ENCODE measurements at regions not wholly inside any gene's neighbourhood (a gene's known extent, or its start where the extent isn't known, plus 50 kb on each side); places are given as distances from the start of the nearest gene placed in this dataset.

DNA sequence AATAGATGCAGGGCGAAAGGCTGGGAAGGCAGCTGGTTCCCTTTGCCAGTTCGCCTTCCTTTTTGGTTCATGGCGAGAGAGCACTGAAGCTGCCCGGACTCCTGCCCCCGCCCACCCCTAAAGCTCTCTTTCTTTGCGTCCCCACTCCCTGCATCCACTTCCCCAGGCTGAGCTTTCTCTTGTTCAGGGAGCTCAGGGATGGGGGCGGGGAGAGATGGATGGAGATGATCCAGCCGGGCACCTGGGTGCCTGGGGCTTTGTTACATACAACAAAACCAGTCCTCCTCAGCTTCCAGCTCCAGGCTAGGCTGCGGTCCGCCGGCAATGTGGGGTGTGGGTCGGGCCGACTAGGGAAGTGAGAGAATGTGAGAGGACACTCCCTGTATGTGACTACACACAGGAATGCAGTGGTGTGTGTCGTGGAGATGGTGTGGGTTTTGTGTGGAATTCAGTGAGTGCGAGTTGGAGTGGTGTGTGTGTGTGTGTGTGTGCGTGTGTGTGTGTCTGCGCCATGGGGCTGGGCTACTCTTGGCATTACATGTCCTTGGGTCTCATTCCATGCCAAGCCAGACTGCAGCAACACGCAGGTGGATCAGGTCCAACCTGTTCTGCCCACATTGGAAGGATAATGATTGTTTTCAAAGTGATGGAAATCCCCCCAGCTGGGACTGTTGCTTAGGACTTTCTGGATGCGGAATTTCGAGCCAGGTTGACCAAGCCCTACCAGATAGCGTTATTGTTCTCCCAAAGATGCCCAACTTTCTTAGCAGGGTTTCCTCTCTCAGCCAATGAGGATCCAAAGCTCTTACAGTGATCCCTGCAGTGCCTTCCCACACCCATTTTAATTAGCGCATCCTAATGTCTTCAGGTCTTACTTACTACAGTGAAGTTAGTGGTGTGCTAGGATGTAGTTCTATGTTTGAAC, 149.4 kb upstream of the CHRDL1 start (continued):
- TF ChIP-seq, protein P1, sequence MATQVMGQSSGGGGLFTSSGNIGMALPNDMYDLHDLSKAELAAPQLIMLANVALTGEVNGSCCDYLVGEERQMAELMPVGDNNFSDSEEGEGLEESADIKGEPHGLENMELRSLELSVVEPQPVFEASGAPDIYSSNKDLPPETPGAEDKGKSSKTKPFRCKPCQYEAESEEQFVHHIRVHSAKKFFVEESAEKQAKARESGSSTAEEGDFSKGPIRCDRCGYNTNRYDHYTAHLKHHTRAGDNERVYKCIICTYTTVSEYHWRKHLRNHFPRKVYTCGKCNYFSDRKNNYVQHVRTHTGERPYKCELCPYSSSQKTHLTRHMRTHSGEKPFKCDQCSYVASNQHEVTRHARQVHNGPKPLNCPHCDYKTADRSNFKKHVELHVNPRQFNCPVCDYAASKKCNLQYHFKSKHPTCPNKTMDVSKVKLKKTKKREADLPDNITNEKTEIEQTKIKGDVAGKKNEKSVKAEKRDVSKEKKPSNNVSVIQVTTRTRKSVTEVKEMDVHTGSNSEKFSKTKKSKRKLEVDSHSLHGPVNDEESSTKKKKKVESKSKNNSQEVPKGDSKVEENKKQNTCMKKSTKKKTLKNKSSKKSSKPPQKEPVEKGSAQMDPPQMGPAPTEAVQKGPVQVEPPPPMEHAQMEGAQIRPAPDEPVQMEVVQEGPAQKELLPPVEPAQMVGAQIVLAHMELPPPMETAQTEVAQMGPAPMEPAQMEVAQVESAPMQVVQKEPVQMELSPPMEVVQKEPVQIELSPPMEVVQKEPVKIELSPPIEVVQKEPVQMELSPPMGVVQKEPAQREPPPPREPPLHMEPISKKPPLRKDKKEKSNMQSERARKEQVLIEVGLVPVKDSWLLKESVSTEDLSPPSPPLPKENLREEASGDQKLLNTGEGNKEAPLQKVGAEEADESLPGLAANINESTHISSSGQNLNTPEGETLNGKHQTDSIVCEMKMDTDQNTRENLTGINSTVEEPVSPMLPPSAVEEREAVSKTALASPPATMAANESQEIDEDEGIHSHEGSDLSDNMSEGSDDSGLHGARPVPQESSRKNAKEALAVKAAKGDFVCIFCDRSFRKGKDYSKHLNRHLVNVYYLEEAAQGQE (IDR thresholded peaks at IDR 0.05), result no peak
- TF ChIP-seq RAD21 (IDR thresholded peaks at IDR 0.05) (no peak), NR2F2 (IDR thresholded peaks at IDR 0.05) (no peak), HNF4G (IDR thresholded peaks at IDR 0.05) (no peak), HNF4A (conservative IDR thresholded peaks at IDR 0.05) (no peak), RXRA (IDR thresholded peaks at IDR 0.05) (no peak)

DNA sequence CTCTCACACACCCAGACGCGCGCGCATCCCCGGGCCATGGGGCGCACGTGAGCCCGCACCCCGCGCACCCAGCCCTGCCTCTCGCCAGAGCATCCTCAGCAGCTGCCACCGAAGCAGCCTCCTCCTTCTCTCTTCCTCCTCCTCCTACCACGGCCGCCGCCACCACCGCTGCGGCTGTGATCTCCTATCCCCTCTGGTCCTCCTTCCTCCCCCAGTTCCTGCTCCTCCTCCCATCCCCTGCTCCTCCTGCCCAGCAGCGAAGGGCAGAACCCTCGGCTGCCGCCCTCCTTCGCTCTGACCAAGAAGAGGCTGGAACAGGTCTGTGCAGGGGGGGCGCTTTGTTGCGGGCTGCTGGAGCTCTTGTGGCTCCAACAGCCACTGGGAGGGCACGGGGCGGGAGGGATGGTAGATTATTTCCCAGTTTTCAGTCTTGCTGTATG, 148.7 kb upstream of the CHRDL1 start:
- no peak overlapping the region for H3K9ac ChIP-seq (ENCODE audit: low read depth in 1 of 2, low read length in 2 of 2)
- no peaks in the 10 kb centered on the region for H3K4me1 ChIP-seq (ENCODE audit: control insufficient read depth in 4 of 4, insufficient read depth in 4 of 4, low read length in 3 of 4)
- no peak for DNase-seq (ENCODE audit: low spot score)
- 3% methylated on average over 25 of the region's 25 CpGs for WGBS
- no peak overlapping the region for H3K27ac ChIP-seq (ENCODE audit: low read depth in 1 of 2, low read length in 2 of 2)
- TF ChIP-seq TAF1 (conservative IDR thresholded peaks at IDR 0.05) (no peak), NR2F2 (IDR thresholded peaks at IDR 0.05) (no peak)
- H3K36me3 ChIP-seq (ENCODE audit: control insufficient read depth in 4 of 4, insufficient read depth in 3 of 4, low read depth in 1 of 4, low read length in 3 of 4), result no peaks in the 10 kb centered on the region
- no peak overlapping the region for H3K4me3 ChIP-seq (ENCODE audit: low read depth in 1 of 3, low read length in 3 of 3)
- peaks cover 0 to 10% (median 0%) of the 10 kb centered on the region in 4 donors for H3K27me3 ChIP-seq (ENCODE audit: control insufficient read depth in 4 of 4, insufficient read depth in 4 of 4, low read length in 3 of 4)
- H3K9me3 ChIP-seq (ENCODE audit: control insufficient read depth in 4 of 4, low read length in 3 of 4), result no peaks in the 10 kb centered on the region

DNA sequence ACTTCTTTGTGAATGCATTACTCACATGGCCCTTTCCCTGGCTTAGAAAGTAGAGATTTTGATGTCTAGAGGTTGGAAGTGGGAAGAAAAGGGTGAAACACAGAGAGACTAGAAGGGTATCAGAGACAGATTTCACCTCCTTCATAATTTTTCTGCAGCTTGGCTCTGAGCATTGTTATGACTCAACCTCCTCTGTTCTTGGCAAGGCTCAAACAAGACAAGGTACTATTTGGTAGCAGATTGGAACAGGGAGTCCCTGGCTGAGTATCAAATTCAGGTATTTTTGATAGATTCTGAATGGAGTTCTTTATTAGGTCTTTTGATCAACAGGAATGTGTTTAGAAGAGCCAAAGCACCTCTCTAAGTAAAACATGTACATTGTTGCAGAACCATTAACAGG, 146.3 kb upstream of the CHRDL1 start:
- H3K9ac ChIP-seq (ENCODE audit: low read depth in 1 of 2, low read length in 2 of 2), result no peak overlapping the region
- H3K9me3 ChIP-seq (ENCODE audit: control insufficient read depth in 4 of 4, low read length in 3 of 4), result no peaks in the 10 kb centered on the region
- no peaks in the 10 kb centered on the region for H3K4me1 ChIP-seq (ENCODE audit: control insufficient read depth in 4 of 4, insufficient read depth in 4 of 4, low read length in 3 of 4)
- no peak overlapping the region for H3K4me3 ChIP-seq (ENCODE audit: low read depth in 1 of 3, low read length in 3 of 3)
- H3K27ac ChIP-seq (ENCODE audit: low read depth in 1 of 2, low read length in 2 of 2), result no peak overlapping the region
- DNase-seq (ENCODE audit: low spot score), result no peak
- no peaks in the 10 kb centered on the region for H3K36me3 ChIP-seq (ENCODE audit: control insufficient read depth in 4 of 4, insufficient read depth in 3 of 4, low read depth in 1 of 4, low read length in 3 of 4)
- H3K27me3 ChIP-seq (ENCODE audit: control insufficient read depth in 4 of 4, insufficient read depth in 4 of 4, low read length in 3 of 4), result peaks cover 0 to 15% (median 0%) of the 10 kb centered on the region in 4 donors
- TF ChIP-seq FOXA2 (IDR thresholded peaks at IDR 0.05) (no peak), RXRA (IDR thresholded peaks at IDR 0.05) (no peak), FOXA1 (IDR thresholded peaks at IDR 0.05) (no peak), SP1 (IDR thresholded peaks at IDR 0.05) (no peak), HNF4G (IDR thresholded peaks at IDR 0.05) (no peak), NR2F2 (IDR thresholded peaks at IDR 0.05) (no peak)
- TF ChIP-seq, protein P1 (IDR thresholded peaks at IDR 0.05), result no peak
